ENCODE measurements at regions not wholly inside any gene's neighbourhood (a gene's known extent, or its start where the extent isn't known, plus 50 kb on each side); places are given as distances from the start of the nearest gene placed in this dataset.

DNA sequence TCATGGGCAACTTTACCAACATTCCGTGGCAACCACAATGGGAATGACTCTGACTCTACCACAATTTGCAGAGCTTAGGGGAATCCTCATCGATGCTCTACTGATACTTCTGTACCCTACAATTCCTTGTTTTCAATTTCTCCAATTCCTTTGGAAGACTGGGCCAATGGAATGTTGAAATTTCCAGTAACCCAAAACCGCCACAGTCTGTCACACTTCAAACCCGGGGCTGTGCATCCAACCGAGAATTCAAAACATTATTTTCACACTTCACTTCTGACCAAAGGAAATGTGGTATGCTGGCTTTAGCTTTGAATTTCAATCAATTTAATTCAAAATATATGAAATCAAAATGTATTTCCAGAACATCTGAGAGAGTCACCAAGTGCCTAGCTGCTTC is 951.4 kb downstream of the VRK1 start:
- TF ChIP-seq POLR2AphosphoS5 (IDR thresholded peaks at IDR 0.05): no peak
- TF ChIP-seq, protein P1, sequence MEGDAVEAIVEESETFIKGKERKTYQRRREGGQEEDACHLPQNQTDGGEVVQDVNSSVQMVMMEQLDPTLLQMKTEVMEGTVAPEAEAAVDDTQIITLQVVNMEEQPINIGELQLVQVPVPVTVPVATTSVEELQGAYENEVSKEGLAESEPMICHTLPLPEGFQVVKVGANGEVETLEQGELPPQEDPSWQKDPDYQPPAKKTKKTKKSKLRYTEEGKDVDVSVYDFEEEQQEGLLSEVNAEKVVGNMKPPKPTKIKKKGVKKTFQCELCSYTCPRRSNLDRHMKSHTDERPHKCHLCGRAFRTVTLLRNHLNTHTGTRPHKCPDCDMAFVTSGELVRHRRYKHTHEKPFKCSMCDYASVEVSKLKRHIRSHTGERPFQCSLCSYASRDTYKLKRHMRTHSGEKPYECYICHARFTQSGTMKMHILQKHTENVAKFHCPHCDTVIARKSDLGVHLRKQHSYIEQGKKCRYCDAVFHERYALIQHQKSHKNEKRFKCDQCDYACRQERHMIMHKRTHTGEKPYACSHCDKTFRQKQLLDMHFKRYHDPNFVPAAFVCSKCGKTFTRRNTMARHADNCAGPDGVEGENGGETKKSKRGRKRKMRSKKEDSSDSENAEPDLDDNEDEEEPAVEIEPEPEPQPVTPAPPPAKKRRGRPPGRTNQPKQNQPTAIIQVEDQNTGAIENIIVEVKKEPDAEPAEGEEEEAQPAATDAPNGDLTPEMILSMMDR (IDR thresholded peaks at IDR 0.05): no peak

Data from breast epithelium (tissue), 3 donors.